Keratinocyte (primary cell): ENCODE measurements at regions not wholly inside any gene's neighbourhood (a gene's known extent, or its start where the extent isn't known, plus 50 kb on each side); places are given as distances from the start of the nearest gene placed in this dataset.

Source experiments
- EZH2 ChIP-seq: IDR thresholded peaks from one replicate; pipeline ENCODE4 v1.6.1; 2012; ENCODE audit warnings: inconsistent platforms, mild to moderate bottlenecking, low read length, moderate library complexity
- TF ChIP-seq, protein P1 (sequence below), 3 experiments: IDR thresholded peaks in 1 of 3; conservative IDR thresholded peaks in 1 of 3; optimal IDR thresholded peaks in 1 of 3; 2 replicates in 2 of 3; 3 replicates in 1 of 3; pipeline versions ENCODE3 to v1.5.1; 2011; ENCODE audit warnings: low read length in 3 of 3, mild to moderate bottlenecking in 3 of 3, moderate library complexity in 2 of 3, control low read depth in 1 of 3, inconsistent platforms in 1 of 3; ENCODE audit not compliant: insufficient read depth in 2 of 3; ENCODE audit errors: extremely low read depth in 1 of 3

DNA sequence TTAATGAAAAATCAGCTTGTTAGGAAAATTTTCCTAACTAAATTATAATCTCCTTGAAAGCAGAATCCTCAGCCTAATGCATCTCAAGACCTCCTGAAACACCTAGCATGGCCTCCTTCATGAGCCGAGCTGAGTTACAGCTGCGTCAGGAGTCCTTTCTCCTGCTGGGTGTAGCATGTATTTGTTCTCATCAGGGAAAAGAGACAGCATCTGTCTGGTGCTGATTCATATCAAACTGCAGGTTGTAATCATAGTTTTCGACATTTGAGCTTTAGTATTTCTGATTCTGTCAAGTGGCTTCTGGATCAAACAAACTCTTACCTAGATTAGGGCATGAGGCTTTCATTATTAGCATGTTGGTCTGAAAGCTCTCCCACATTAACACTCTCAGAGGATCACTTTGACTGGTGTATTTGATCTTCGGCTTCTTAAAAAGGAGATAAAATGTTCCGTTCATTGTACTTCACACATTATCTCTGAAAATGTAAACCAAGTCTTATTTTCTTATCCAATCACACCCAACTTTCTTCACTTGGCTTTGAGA is 140.1 kb upstream of the FRG1 start:
- TF ChIP-seq, protein P1, sequence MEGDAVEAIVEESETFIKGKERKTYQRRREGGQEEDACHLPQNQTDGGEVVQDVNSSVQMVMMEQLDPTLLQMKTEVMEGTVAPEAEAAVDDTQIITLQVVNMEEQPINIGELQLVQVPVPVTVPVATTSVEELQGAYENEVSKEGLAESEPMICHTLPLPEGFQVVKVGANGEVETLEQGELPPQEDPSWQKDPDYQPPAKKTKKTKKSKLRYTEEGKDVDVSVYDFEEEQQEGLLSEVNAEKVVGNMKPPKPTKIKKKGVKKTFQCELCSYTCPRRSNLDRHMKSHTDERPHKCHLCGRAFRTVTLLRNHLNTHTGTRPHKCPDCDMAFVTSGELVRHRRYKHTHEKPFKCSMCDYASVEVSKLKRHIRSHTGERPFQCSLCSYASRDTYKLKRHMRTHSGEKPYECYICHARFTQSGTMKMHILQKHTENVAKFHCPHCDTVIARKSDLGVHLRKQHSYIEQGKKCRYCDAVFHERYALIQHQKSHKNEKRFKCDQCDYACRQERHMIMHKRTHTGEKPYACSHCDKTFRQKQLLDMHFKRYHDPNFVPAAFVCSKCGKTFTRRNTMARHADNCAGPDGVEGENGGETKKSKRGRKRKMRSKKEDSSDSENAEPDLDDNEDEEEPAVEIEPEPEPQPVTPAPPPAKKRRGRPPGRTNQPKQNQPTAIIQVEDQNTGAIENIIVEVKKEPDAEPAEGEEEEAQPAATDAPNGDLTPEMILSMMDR (optimal IDR thresholded peaks at IDR 0.05 in 1 of 3, IDR thresholded peaks at IDR 0.05 in 1 of 3, conservative IDR thresholded peaks at IDR 0.05 in 1 of 3; ENCODE audit: extremely low read depth in 1 of 3, insufficient read depth in 2 of 3, low read length in 3 of 3), result no peak
- no peak for TF ChIP-seq EZH2
